ENCODE measurements at regions not wholly inside any gene's neighbourhood (a gene's known extent, or its start where the extent isn't known, plus 50 kb on each side); places are given as distances from the start of the nearest gene placed in this dataset.

DNA sequence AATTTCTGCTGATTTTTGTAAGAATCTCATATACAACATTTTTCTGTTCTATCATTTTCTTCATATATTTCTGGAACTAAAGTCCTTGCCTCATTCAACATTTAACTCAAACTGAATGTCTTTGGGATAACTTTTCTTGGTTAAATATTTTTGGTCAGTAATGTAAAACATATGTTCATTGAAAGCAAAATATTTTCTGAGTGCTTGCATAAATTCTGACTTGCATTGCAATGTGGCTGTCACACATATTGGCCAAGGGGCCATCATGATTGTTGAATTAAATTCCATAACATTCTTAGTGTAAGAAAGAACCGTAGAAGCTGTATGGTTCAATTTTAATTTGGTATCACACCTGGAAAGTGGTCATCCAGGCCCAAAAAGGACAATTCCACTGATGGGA is 369.4 kb downstream of the GALC start:
- TF ChIP-seq POLR2A (IDR thresholded peaks at IDR 0.05; ENCODE audit: low read depth): no peak
- TF ChIP-seq, protein P1, sequence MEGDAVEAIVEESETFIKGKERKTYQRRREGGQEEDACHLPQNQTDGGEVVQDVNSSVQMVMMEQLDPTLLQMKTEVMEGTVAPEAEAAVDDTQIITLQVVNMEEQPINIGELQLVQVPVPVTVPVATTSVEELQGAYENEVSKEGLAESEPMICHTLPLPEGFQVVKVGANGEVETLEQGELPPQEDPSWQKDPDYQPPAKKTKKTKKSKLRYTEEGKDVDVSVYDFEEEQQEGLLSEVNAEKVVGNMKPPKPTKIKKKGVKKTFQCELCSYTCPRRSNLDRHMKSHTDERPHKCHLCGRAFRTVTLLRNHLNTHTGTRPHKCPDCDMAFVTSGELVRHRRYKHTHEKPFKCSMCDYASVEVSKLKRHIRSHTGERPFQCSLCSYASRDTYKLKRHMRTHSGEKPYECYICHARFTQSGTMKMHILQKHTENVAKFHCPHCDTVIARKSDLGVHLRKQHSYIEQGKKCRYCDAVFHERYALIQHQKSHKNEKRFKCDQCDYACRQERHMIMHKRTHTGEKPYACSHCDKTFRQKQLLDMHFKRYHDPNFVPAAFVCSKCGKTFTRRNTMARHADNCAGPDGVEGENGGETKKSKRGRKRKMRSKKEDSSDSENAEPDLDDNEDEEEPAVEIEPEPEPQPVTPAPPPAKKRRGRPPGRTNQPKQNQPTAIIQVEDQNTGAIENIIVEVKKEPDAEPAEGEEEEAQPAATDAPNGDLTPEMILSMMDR (IDR thresholded peaks at IDR 0.05): no peak
